NCI-H510A treated with DMSO at 0.1 percent for 48 hours (cell line): ENCODE measurements at regions not wholly inside any gene's neighbourhood (a gene's known extent, or its start where the extent isn't known, plus 50 kb on each side); places are given as distances from the start of the nearest gene placed in this dataset.
A peak's percentile ranks its signal among the peaks of the same experiment; 100 is the strongest.
"Not testable (repeated sequence)": the region's sequence is repeated elsewhere in the genome, so short reads cannot be mapped to it uniquely, and the experiment has no call there.

Experiments
- DNase-seq: peaks from one replicate; lab custom pipeline; 2025; lab: John Stamatoyannopoulos, UW

- no peak for DNase-seq
Measured at GRCh38 chr18:5720132-5720531, 175.2 kb downstream of the TMEM200C start.

GRCh38 chr18:5717256-5717655, 173.5 kb upstream of the EPB41L3 start:
- DNase-seq: no peak

GRCh38 chr18:5710676-5711075, 166.9 kb upstream of the EPB41L3 start:
- DNase-seq: no peak

- no peak for DNase-seq
Measured at GRCh38 chr18:5710235-5710634, 166.4 kb upstream of the EPB41L3 start.

- DNase-seq: no peak
Measured at GRCh38 chr18:5709476-5710095, 165.8 kb upstream of the EPB41L3 start.

- peak; percentile 23 for DNase-seq
Measured at GRCh38 chr18:5707586-5707985, 163.8 kb upstream of the EPB41L3 start.

GRCh38 chr18:5705393-5705792, 161.6 kb upstream of the EPB41L3 start:
- no peak for DNase-seq

GRCh38 chr18:5704847-5705246, 161.1 kb upstream of the EPB41L3 start:
- DNase-seq: no peak

- DNase-seq: not testable (repeated sequence)
Measured at GRCh38 chr18:5702016-5702415, 158.2 kb upstream of the EPB41L3 start.

GRCh38 chr18:5693699-5694294, 150.0 kb upstream of the EPB41L3 start:
- no peak for DNase-seq

- DNase-seq: no peak
Measured at GRCh38 chr18:5678779-5679406, 135.1 kb upstream of the EPB41L3 start.

- no peak for DNase-seq
Measured at GRCh38 chr18:5678278-5678677, 134.5 kb upstream of the EPB41L3 start.

GRCh38 chr18:5673616-5674015, 129.8 kb upstream of the EPB41L3 start:
- DNase-seq: no peak

- no peak for DNase-seq
Measured at GRCh38 chr18:5669585-5669984, 125.8 kb upstream of the EPB41L3 start.

- DNase-seq: no peak
Measured at GRCh38 chr18:5668087-5668715, 124.4 kb upstream of the EPB41L3 start.

- no peak for DNase-seq
Measured at GRCh38 chr18:5667356-5667755, 123.6 kb upstream of the EPB41L3 start.

GRCh38 chr18:5662586-5663090, 118.8 kb upstream of the EPB41L3 start:
- DNase-seq: no peak

- DNase-seq: no peak
Measured at GRCh38 chr18:5661179-5661578, 117.4 kb upstream of the EPB41L3 start.

- DNase-seq: no peak
Measured at GRCh38 chr18:5653802-5654201, 110.0 kb upstream of the EPB41L3 start.

GRCh38 chr18:5651736-5652135, 107.9 kb upstream of the EPB41L3 start:
- no peak for DNase-seq

GRCh38 chr18:5649439-5649838, 105.6 kb upstream of the EPB41L3 start:
- DNase-seq: no peak

- no peak for DNase-seq
Measured at GRCh38 chr18:5646739-5647138, 102.9 kb upstream of the EPB41L3 start.

GRCh38 chr18:5643288-5643687, 99.5 kb upstream of the EPB41L3 start:
- DNase-seq: no peak
